HL-60 (cell line): ENCODE measurements at regions not wholly inside any gene's neighbourhood (a gene's known extent, or its start where the extent isn't known, plus 50 kb on each side); places are given as distances from the start of the nearest gene placed in this dataset.

Experiments used
- DNase-seq, 2 experiments: peaks; one replicate each; pipeline ENCODE4 v3.0.0-alpha.2; 2010 to 2020; ENCODE audit warnings: low read depth in 1 of 2, low spot score in 1 of 2
- H3K27ac ChIP-seq: fragments of 250-450 bp; sonication (Bioruptor Pico); replicated peaks from 2 replicates; pipeline ENCODE4 v1.5.1; 2020; ENCODE audit warnings: mild to moderate bottlenecking, moderate library complexity
- H3K27me3 ChIP-seq: fragments of 250-450 bp; sonication (Bioruptor Pico); 2 replicates; pipeline ENCODE4 v1.5.1; 2021; ENCODE audit warnings: mild to moderate bottlenecking, moderate library complexity; ENCODE audit not compliant: insufficient read depth, poor library complexity, severe bottlenecking
- H3K4me3 ChIP-seq: replicated peaks from 2 replicates; pipeline ENCODE4 v1.5.1; 2011; ENCODE audit warnings: mild to moderate bottlenecking, control low read depth, low read length; ENCODE audit not compliant: insufficient read depth
- CTCF ChIP-seq: IDR thresholded peaks from one replicate; pipeline ENCODE4 v1.5.1; 2011; ENCODE audit warnings: low read length, control low read depth, inconsistent platforms; ENCODE audit not compliant: insufficient read depth
- GABPA ChIP-seq: IDR thresholded peaks from 2 replicates; pipeline ENCODE4 v1.6.1; 2012; ENCODE audit warnings: low read depth
- POLR2AphosphoS5 ChIP-seq: IDR thresholded peaks from 2 replicates; pipeline ENCODE4 v1.6.1; 2012; ENCODE audit warnings: low read depth
- REST ChIP-seq: IDR thresholded peaks from 2 replicates; pipeline ENCODE4 v1.6.1; 2012; ENCODE audit warnings: low read depth; ENCODE audit not compliant: insufficient replicate concordance
- SPI1 ChIP-seq: IDR thresholded peaks from 2 replicates; pipeline ENCODE4 v1.6.1; 2012; ENCODE audit warnings: low read depth, mild to moderate bottlenecking, borderline replicate concordance

GRCh38 chr17:22453181-22453580 lies 760.9 kb downstream of the KCNJ18 start:
- H3K27me3 ChIP-seq, result no peaks in the 10 kb centered on the region
- no peak overlapping the region for H3K4me3 ChIP-seq
- no peak overlapping the region for H3K27ac ChIP-seq
- no peak for DNase-seq
- no peak for TF ChIP-seq SPI1
- no peak for TF ChIP-seq REST

DNA sequence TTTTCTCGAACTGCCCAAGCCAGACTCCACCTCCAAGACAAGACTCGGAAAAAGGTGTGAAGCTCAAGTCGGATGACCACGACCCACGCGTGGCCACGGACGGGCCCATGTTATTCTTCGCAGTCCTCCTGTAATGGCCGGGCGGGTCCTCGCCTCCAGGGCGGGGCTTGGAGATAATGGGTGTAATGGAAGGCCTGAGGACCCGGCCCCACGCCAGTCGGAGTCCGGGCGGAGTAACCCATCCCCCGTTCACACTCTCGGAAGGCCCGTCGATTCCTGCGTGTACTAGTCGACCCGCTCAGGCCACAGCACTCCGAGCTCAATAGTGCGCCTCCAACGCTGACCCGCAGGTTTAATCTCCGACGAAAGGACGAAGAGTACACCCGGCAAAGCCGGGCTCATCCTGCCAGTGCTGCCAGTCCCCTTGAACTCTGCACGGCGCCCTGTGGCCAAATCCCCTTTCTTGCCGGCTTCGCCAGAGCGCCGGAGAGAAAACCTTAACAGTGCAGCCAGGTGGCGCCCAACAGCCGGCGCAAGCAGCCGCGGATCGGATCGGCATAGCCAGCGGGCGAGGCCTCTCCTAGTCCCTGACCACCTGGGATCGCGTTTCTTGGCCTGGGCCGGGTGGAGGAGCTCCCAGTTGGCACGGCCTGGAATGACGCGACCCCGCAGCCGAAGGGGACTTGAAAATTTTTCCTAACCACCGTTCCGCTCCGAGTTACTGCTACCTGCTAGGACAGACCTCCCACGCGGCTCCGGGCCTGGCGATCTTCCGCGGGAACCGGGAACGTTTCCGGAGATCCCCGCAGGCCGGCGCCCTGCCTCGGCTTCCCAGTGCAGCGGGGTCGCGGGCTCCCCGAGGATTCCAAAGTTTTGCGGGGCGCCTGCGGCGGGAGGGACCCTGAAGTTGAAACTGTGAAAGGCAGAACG lies 762.0 kb downstream of the KCNJ18 start:
- H3K27ac ChIP-seq, result no peak overlapping the region
- DNase-seq, result no peak
- no peaks in the 10 kb centered on the region for H3K27me3 ChIP-seq
- H3K4me3 ChIP-seq, result no peak overlapping the region
- TF ChIP-seq POLR2AphosphoS5 (no peak), CTCF (no peak), SPI1 (no peak), REST (no peak), GABPA (no peak)

DNA sequence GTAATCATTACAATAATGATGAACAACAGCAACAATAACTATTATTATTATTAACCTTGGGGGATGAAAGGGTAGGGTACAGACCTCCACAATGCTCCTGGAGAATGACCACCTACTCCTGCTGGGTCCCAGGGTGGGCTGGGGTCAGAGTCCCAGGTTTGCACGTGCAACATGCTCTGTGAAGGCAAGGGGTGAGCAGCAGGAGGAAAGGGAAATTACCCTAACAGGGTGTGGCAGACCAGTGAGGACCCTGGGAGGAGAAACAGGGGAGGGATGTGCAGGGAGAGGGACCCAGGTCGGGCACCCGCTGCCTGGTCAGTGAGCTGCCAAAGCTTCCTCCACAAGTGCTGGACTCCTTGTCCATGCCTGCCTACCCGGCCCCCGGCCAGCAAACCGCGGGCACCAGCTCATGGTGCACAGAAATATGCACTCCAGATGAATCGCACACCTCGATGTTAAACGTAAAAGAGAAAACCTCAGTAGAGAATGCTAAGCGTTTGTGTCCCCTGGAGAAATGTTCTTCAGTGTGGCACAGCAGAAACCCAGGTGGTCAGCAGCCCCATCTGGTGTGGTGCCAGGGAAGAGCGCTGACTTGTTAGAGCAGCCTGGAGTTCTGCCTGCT lies 767.1 kb downstream of the KCNJ18 start:
- TF ChIP-seq GABPA, result no peak
- no peak for TF ChIP-seq SPI1
- TF ChIP-seq CTCF, result no peak
- no peak for TF ChIP-seq REST
- TF ChIP-seq POLR2AphosphoS5, result no peak
- no peak for DNase-seq

More for the DNA sequence above, 767.1 kb downstream of the KCNJ18 start:
- no peak overlapping the region for H3K4me3 ChIP-seq
- H3K27ac ChIP-seq, result no peak overlapping the region
- no peaks in the 10 kb centered on the region for H3K27me3 ChIP-seq
